ENCODE measurements at regions not wholly inside any gene's neighbourhood (a gene's known extent, or its start where the extent isn't known, plus 50 kb on each side); places are given as distances from the start of the nearest gene placed in this dataset.

GRCh38 chr2:156057647-156058046 is 274.9 kb downstream of the NR4A2 start:
- no peaks in the 10 kb centered on the region for H3K36me3 ChIP-seq (ENCODE audit: control insufficient read depth, insufficient read depth, low read length)
- no peak overlapping the region for H3K9ac ChIP-seq (ENCODE audit: insufficient read depth, low read length)
- H4K20me1 ChIP-seq (ENCODE audit: control insufficient read depth, extremely low read depth, insufficient read depth, low read length): no peaks in the 10 kb centered on the region
- TF ChIP-seq EZH2 (IDR thresholded peaks at IDR 0.05; ENCODE audit: low read length, missing control alignments): no peak
- TF ChIP-seq, protein P1, sequence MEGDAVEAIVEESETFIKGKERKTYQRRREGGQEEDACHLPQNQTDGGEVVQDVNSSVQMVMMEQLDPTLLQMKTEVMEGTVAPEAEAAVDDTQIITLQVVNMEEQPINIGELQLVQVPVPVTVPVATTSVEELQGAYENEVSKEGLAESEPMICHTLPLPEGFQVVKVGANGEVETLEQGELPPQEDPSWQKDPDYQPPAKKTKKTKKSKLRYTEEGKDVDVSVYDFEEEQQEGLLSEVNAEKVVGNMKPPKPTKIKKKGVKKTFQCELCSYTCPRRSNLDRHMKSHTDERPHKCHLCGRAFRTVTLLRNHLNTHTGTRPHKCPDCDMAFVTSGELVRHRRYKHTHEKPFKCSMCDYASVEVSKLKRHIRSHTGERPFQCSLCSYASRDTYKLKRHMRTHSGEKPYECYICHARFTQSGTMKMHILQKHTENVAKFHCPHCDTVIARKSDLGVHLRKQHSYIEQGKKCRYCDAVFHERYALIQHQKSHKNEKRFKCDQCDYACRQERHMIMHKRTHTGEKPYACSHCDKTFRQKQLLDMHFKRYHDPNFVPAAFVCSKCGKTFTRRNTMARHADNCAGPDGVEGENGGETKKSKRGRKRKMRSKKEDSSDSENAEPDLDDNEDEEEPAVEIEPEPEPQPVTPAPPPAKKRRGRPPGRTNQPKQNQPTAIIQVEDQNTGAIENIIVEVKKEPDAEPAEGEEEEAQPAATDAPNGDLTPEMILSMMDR (conservative IDR thresholded peaks at IDR 0.05 in 1 of 2, IDR thresholded peaks at IDR 0.05 in 1 of 2; ENCODE audit: low read depth in 1 of 2, low read length in 2 of 2): no peak
- no peaks in the 10 kb centered on the region for H3K9me3 ChIP-seq (ENCODE audit: control insufficient read depth, insufficient read depth, low read depth, low read length)
- DNase-seq (ENCODE audit: low read depth in 2 of 2): peak in 1 of 2 donors; percentile 2
- no peaks in the 10 kb centered on the region for H3K79me2 ChIP-seq (ENCODE audit: control insufficient read depth, insufficient read depth, low read length)
- H3K27ac ChIP-seq (ENCODE audit: insufficient read depth, low read length): no peak overlapping the region
- no peaks in the 10 kb centered on the region for H3K27me3 ChIP-seq (ENCODE audit: control insufficient read depth, insufficient read depth, low read length)
- no peak overlapping the region for H3K4me3 ChIP-seq (replicated peaks in 1 of 4; ENCODE audit: control extremely low read depth in 1 of 4, insufficient read depth in 1 of 4, low read depth in 3 of 4, low read length in 4 of 4)
- H2AFZ ChIP-seq (ENCODE audit: low read length): no peak overlapping the region
- H3K4me2 ChIP-seq (ENCODE audit: extremely low read depth, insufficient read depth, low read length): no peak overlapping the region
- H3K4me1 ChIP-seq (ENCODE audit: control insufficient read depth, extremely low read depth, insufficient read depth, low read length): no peaks in the 10 kb centered on the region

- no peak for DNase-seq (ENCODE audit: low read depth in 2 of 2)
- H3K4me3 ChIP-seq (replicated peaks in 1 of 4; ENCODE audit: control extremely low read depth in 1 of 4, insufficient read depth in 1 of 4, low read depth in 3 of 4, low read length in 4 of 4): no peak overlapping the region
- no peaks in the 10 kb centered on the region for H3K27me3 ChIP-seq (ENCODE audit: control insufficient read depth, insufficient read depth, low read length)
- H3K79me2 ChIP-seq (ENCODE audit: control insufficient read depth, insufficient read depth, low read length): no peaks in the 10 kb centered on the region
- H2AFZ ChIP-seq (ENCODE audit: low read length): no peak overlapping the region
- H3K27ac ChIP-seq (ENCODE audit: insufficient read depth, low read length): no peak overlapping the region
- no peaks in the 10 kb centered on the region for H3K36me3 ChIP-seq (ENCODE audit: control insufficient read depth, insufficient read depth, low read length)
- H3K9me3 ChIP-seq (ENCODE audit: control insufficient read depth, insufficient read depth, low read depth, low read length): no peaks in the 10 kb centered on the region
- H3K4me2 ChIP-seq (ENCODE audit: extremely low read depth, insufficient read depth, low read length): no peak overlapping the region
- TF ChIP-seq EZH2 (IDR thresholded peaks at IDR 0.05; ENCODE audit: low read length, missing control alignments): no peak
- TF ChIP-seq, protein P1 (conservative IDR thresholded peaks at IDR 0.05 in 1 of 2, IDR thresholded peaks at IDR 0.05 in 1 of 2; ENCODE audit: low read depth in 1 of 2, low read length in 2 of 2): no peak
- H4K20me1 ChIP-seq (ENCODE audit: control insufficient read depth, extremely low read depth, insufficient read depth, low read length): no peaks in the 10 kb centered on the region
- H3K9ac ChIP-seq (ENCODE audit: insufficient read depth, low read length): no peak overlapping the region
- no peaks in the 10 kb centered on the region for H3K4me1 ChIP-seq (ENCODE audit: control insufficient read depth, extremely low read depth, insufficient read depth, low read length)
Measured at GRCh38 chr2:156054983-156055382, 277.5 kb downstream of the NR4A2 start.

DNA sequence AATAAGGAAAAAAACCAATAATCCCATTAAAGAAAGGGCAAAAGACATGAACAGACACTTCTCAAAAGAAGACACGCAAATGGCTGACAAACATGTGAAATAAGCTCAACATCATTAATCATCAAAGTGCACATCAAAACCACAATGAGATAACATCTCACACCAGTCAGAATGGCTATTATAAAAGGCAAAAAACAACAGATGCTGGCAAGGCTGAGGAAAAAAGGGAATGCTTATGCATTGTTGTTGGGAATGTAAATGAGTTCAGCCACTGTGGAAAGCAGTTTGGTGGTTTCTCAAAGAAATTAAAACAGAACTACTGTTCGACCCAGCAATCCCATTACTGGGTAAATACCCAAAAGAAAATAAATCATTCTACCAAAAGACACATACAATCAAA is 285.6 kb downstream of the NR4A2 start:
- Histone ChIP-seq H3K36me3 (ENCODE audit: control insufficient read depth, insufficient read depth, low read length) (no peaks in the 10 kb centered on the region), H3K9me3 (ENCODE audit: control insufficient read depth, insufficient read depth, low read depth, low read length) (no peaks in the 10 kb centered on the region), H3K27ac (ENCODE audit: insufficient read depth, low read length) (no peak overlapping the region), H3K4me2 (ENCODE audit: extremely low read depth, insufficient read depth, low read length) (no peak overlapping the region), H3K4me1 (ENCODE audit: control insufficient read depth, extremely low read depth, insufficient read depth, low read length) (no peaks in the 10 kb centered on the region), H3K27me3 (ENCODE audit: control insufficient read depth, insufficient read depth, low read length) (no peaks in the 10 kb centered on the region), H3K4me3 (replicated peaks in 1 of 4; ENCODE audit: control extremely low read depth in 1 of 4, insufficient read depth in 1 of 4, low read depth in 3 of 4, low read length in 4 of 4) (no peak overlapping the region), H3K9ac (ENCODE audit: insufficient read depth, low read length) (no peak overlapping the region), H2AFZ (ENCODE audit: low read length) (no peak overlapping the region), H3K79me2 (ENCODE audit: control insufficient read depth, insufficient read depth, low read length) (no peaks in the 10 kb centered on the region), H4K20me1 (ENCODE audit: control insufficient read depth, extremely low read depth, insufficient read depth, low read length) (no peaks in the 10 kb centered on the region)
- peak in 1 of 2 donors; percentile 54 for DNase-seq (ENCODE audit: low read depth in 2 of 2)
- TF ChIP-seq, protein P1 (conservative IDR thresholded peaks at IDR 0.05 in 1 of 2, IDR thresholded peaks at IDR 0.05 in 1 of 2; ENCODE audit: low read depth in 1 of 2, low read length in 2 of 2): no peak

All from fibroblast of lung (primary cell).